HUES6 (cell line): ENCODE measurements at regions not wholly inside any gene's neighbourhood (a gene's known extent, or its start where the extent isn't known, plus 50 kb on each side); places are given as distances from the start of the nearest gene placed in this dataset.

Experiments
- H3K27ac ChIP-seq: 2 replicates; pipeline ENCODE4 v1.7.0; 2013; ENCODE audit warnings: low read depth, mild to moderate bottlenecking, low read length, inconsistent platforms
- H3K27me3 ChIP-seq: 2 replicates; pipeline ENCODE4 v1.6.1; 2013; ENCODE audit warnings: low read length; ENCODE audit not compliant: control insufficient read depth, insufficient read depth
- H3K36me3 ChIP-seq: 2 replicates; pipeline ENCODE4 v1.6.1; 2013; ENCODE audit warnings: low read length; ENCODE audit not compliant: control insufficient read depth, insufficient read depth
- H3K4me1 ChIP-seq: 2 replicates; pipeline ENCODE4 v1.6.1; 2013; ENCODE audit warnings: low read length; ENCODE audit not compliant: control insufficient read depth, insufficient read depth
- H3K4me3 ChIP-seq: 2 replicates; pipeline ENCODE4 v1.5.1; 2013; ENCODE audit warnings: low read depth, low read length
- H3K9ac ChIP-seq: one replicate; pipeline ENCODE4 v1.6.1; 2013; ENCODE audit warnings: mild to moderate bottlenecking, low read length
- H3K9me3 ChIP-seq: 2 replicates; pipeline ENCODE4 v1.6.1; 2013; ENCODE audit warnings: low read depth, low read length; ENCODE audit not compliant: control insufficient read depth, insufficient read depth

DNA sequence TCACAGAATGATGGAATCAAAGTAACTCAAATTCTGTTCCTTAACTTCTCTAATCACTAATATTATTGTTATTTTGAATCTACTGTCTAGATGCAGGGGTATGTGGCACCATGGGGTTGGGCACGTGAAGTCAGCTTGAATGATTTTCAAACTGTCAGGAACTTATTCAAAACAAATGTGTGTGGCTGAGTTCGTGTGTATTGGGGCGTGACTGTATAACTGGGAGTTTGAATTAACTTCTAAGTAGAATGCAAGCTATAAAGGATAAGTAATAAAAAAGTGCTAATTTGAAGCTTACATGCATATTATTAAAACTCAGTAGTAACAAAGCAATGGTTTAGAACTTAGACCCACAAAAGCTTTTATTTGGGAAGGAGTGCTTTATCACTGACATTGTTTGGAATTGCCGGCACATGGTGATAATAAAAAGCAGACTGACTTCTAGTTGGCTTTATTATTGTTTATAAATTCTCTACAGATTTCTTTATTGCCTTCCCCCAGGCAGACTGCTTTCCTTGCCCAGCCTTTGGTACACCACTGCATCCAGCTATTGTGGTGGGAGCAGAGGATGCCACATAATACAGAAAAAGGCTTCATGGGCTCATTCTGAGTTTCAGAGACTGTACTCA, 84.3 kb downstream of the TENT5C start:
- Histone ChIP-seq H3K9ac (no peak overlapping the region), H3K9me3 (no peaks in the 10 kb centered on the region), H3K4me3 (no peak overlapping the region), H3K27me3 (no peaks in the 10 kb centered on the region), H3K4me1 (no peaks in the 10 kb centered on the region; the same call in 1 of the 2 replicates), H3K27ac (no peak overlapping the region), H3K36me3 (no peaks in the 10 kb centered on the region)

DNA sequence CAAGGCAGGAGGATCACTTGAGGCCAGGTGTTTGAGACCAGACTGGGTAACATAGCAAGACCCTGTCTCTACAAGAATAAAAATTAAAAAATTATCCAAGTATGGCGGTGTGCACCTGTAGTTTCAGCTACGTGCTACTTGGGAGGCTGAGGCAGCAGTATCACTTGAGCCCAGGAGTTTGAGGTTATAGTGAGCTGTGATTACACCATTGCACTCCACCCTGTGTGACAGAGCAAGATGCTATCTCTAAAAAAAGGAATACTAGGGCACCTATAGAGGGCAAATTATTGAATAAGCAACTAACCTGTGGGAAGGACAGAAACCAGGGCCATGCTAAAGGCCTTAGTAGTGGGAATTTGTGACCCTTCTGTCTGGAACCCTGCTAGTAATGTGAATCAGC, 86.1 kb downstream of the TENT5C start:
- no peaks in the 10 kb centered on the region for H3K9me3 ChIP-seq
- no peak overlapping the region for H3K4me3 ChIP-seq
- no peak overlapping the region for H3K9ac ChIP-seq
- H3K27ac ChIP-seq = no peak overlapping the region
- peaks cover 6% of the 10 kb centered on the region for H3K4me1 ChIP-seq
- no peaks in the 10 kb centered on the region for H3K27me3 ChIP-seq
- no peaks in the 10 kb centered on the region for H3K36me3 ChIP-seq

DNA sequence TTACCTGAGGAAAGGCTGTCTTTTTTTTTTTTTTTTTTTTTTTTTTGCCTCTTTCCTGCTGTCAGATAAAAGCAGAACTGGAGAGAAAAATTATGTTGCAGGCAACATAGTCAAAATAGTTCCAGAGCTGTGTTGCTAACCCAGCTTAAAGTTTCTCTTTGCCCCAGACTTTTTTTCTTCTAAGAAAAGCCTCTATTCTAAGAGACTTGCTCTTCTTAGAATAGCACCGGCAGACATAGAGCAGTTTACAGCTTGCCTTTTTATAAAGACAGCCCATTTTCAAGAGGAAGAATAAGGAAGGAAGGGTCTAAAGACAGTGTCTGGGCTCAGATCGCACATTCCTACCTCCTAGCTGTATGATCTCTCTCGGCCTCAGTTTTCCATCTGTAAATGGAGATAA, 88.7 kb downstream of the TENT5C start:
- no peak overlapping the region for H3K9ac ChIP-seq
- no peak overlapping the region for H3K4me3 ChIP-seq
- H3K36me3 ChIP-seq = no peaks in the 10 kb centered on the region
- H3K27ac ChIP-seq = no peak overlapping the region
- H3K27me3 ChIP-seq = no peaks in the 10 kb centered on the region
- H3K4me1 ChIP-seq = peaks cover 6% of the 10 kb centered on the region
- H3K9me3 ChIP-seq = no peaks in the 10 kb centered on the region

DNA sequence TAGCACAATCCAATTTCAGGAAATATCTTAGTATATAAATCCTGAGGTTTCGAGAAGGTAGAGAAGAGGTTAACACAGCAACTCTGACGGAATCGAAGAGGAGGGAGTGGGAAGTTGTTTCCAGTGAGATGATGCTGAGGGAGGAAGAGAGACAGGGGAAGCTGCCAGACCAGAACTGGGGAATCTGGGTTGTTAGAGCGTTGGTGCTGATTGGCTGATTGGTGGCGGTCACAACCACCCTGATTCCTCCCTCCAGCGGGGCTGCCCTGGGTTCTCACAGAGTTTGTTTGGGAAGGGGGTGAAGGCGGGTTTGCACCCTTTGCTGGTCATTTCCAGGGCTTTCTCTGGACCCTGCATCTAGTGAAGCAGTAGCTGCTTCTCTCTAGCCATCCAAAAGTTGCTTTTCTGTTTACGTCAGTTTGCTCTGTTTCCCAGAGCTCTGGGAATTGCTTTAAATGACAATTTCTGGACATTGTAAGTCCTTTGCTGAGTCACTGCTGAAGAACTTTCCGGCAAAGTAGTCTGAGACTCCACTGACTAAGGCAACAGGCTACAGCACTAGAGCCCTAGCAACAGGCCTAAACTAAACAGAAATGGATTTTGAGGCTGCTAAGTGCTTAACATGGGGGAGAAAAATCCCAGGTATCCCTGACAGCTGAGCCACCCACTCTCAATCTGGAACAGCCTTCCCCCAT, 90.1 kb downstream of the TENT5C start:
- H3K4me1 ChIP-seq = peaks cover 6% of the 10 kb centered on the region
- no peak overlapping the region for H3K4me3 ChIP-seq
- no peak overlapping the region for H3K27ac ChIP-seq
- no peaks in the 10 kb centered on the region for H3K9me3 ChIP-seq
- no peaks in the 10 kb centered on the region for H3K27me3 ChIP-seq
- H3K9ac ChIP-seq = no peak overlapping the region
- H3K36me3 ChIP-seq = no peaks in the 10 kb centered on the region

DNA sequence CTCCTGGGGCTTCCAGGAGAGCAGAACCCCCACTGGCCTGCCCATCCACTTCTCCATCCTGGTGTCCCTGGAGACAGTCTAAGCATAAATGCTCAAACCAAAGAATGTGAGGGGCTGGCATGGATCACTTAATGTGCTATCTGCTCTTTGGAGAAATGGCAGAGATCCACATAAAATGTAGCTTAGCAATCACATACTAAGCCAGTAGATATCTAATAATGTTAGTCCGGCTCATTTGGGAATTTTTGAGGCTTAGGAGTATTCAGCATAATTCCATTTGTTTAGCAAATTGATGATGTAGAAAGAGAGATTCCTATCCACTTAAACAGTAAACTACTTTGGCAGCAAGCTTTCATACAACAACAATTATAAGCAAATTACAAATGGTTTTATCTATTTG, 90.7 kb downstream of the TENT5C start:
- H3K4me1 ChIP-seq = peaks cover 6% of the 10 kb centered on the region
- no peak overlapping the region for H3K9ac ChIP-seq
- H3K36me3 ChIP-seq = no peaks in the 10 kb centered on the region
- H3K4me3 ChIP-seq = no peak overlapping the region
- H3K27me3 ChIP-seq = no peaks in the 10 kb centered on the region
- H3K9me3 ChIP-seq = no peaks in the 10 kb centered on the region
- no peak overlapping the region for H3K27ac ChIP-seq

DNA sequence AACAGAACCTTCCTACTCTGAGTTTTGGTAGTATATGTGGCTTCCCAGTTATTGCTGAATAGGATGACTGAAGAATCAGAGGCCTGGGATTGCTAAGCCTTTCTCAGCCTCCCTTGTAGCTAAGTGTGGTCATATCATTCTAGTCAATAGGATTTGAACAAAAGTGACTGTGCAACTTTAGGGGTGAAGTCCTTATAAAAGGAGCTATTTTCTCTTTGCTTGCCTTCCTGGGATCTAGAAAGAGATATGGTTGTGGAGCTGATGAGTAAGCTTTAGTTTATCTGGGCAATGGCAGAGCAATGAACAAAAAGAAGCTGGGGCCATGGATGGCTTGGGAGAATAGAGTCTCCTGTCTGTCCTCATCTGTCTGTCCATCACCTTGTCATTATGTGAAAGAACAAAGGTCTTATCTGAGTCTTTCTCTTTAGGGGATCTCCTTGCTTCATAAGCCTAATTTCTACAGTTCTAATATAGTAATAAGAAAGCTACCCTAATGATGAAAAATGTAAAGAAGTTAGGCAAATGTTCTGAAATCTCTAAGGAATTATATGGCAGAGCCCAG, 91.5 kb downstream of the TENT5C start:
- Histone ChIP-seq H3K9ac (no peak overlapping the region), H3K36me3 (no peaks in the 10 kb centered on the region), H3K9me3 (no peaks in the 10 kb centered on the region), H3K4me1 (peaks cover 6% of the 10 kb centered on the region), H3K27ac (no peak overlapping the region), H3K27me3 (no peaks in the 10 kb centered on the region), H3K4me3 (no peak overlapping the region)

DNA sequence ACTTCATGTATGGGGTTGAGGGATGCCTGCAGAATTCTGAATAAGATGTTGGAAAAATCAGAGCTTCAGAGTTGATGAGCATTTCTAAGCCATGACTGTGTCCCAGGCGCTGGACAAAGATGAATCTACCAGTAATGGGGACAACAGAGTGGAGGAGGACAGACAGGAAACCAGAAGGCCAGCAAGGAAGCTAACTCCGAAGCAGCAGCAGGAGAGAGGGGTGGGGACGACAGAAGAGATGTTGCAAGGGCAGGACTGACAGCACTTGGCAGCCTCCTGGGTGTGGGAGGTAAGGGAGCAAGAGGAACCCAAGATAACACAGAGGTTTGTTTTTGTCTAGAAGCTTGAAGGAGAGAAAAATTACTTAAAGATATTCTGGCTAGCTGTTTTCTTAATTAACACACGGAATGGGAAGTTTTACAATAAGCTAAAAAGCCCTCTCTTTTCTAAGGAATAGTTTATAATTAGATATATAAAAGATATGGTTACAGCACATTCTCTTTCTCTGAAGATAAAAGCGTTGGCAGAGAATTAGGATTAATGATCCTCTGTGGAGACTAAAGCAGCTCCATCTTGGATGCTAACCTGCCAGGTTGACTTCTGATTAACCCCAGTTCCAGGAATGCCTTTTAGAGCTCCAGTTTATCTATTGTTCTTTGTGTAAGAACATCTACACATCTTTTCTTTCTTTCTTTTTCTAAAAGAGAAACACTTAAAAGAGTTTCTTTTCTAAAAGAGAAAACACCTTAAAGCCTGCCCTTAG, 92.7 kb downstream of the TENT5C start:
- Histone ChIP-seq H3K9me3 (no peaks in the 10 kb centered on the region), H3K4me3 (no peak overlapping the region), H3K27me3 (no peaks in the 10 kb centered on the region), H3K9ac (no peak overlapping the region), H3K4me1 (peaks cover 6% of the 10 kb centered on the region), H3K36me3 (no peaks in the 10 kb centered on the region), H3K27ac (no peak overlapping the region)

DNA sequence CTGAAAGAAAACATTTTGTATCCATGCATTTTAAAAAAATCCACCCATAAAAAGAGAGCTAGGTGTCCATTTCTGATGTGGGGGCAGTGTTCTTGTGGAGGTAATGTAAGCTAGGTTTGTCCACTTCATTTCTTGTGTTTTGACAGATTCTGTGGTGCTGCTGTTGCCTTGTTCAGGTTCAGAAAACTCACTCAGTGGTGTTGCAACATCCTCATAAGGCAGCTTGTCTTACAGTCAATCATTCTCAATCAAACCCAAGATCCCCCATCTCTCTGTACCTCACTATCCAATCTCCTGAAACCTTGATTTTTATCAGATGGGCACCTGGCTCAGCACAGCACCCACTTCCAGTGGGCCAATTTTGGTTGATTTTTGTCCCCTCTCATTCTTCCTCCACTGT, 94.1 kb downstream of the TENT5C start:
- no peak overlapping the region for H3K27ac ChIP-seq

DNA sequence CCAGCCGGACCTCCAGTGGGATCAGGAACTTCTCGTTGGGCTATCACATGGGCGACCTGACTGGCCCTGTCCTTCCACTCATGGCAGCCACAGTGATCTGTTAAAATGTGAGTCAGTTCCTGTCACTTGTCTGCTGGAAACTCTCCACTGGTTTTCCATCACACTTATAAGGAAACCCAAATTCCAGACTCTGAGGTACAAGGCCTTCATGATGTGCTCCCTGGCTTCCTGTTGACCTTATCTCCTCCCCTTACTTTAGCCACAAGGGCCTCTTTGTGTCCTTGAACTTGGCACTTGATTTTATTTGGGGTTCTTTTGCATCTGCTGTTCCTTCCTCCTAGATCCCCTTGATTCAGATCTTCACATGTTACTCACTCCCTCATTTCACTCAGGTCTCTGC, 96.8 kb downstream of the TENT5C start:
- Histone ChIP-seq H3K9ac (no peak overlapping the region), H3K27ac (no peak overlapping the region), H3K9me3 (no peaks in the 10 kb centered on the region), H3K36me3 (no peaks in the 10 kb centered on the region), H3K4me1 (peaks cover under 1% of the 10 kb centered on the region; the same call in 1 of the 2 replicates), H3K27me3 (no peaks in the 10 kb centered on the region), H3K4me3 (no peak overlapping the region)

More for the DNA sequence above, 94.1 kb downstream of the TENT5C start:
- no peak overlapping the region for H3K9ac ChIP-seq
- peaks cover 6% of the 10 kb centered on the region for H3K4me1 ChIP-seq
- H3K27me3 ChIP-seq = no peaks in the 10 kb centered on the region
- H3K9me3 ChIP-seq = no peaks in the 10 kb centered on the region
- H3K36me3 ChIP-seq = no peaks in the 10 kb centered on the region
- H3K4me3 ChIP-seq = no peak overlapping the region

DNA sequence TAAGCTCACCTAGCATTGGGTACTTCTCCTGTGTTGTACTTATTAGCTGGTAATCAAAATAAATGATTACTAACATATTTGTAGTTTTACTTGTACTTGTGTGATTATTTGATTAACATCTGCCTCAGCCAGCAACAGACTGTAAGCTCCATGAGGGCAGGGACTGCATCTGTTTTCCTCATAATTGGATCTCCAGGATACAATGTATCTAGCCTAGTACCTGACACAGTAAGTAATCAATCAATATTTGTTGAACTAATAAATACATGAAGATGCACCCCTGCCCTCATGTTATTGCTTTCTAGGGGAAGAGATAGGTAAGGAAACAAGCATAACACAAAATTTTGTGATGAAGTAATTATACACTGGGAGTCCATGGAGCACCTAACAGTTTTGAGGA, 101.5 kb downstream of the TENT5C start:
- no peaks in the 10 kb centered on the region for H3K9me3 ChIP-seq
- no peaks in the 10 kb centered on the region for H3K27me3 ChIP-seq
- no peak overlapping the region for H3K27ac ChIP-seq
- H3K4me1 ChIP-seq = peaks cover 15% of the 10 kb centered on the region
- no peak overlapping the region for H3K4me3 ChIP-seq
- no peak overlapping the region for H3K9ac ChIP-seq
- H3K36me3 ChIP-seq = no peaks in the 10 kb centered on the region
